HepG2 (cell line): ENCODE measurements at regions not wholly inside any gene's neighbourhood (a gene's known extent, or its start where the extent isn't known, plus 50 kb on each side); places are given as distances from the start of the nearest gene placed in this dataset.

Experiments
- CC2D1A ChIP-seq: sonication (generic); formaldehyde crosslinking; IDR thresholded peaks from 2 replicates; pipeline ENCODE4 v1.8.1; 2023; ENCODE audit warnings: mild to moderate bottlenecking, missing genetic modification reagents
- CTCF ChIP-seq: sonication (generic); formaldehyde crosslinking; IDR thresholded peaks from 2 replicates; pipeline ENCODE4 v1.5.0; 2020; ENCODE audit warnings: mild to moderate bottlenecking, missing genetic modification reagents, moderate library complexity
- FOXM1 ChIP-seq: sonication (generic); formaldehyde crosslinking; IDR thresholded peaks from 2 replicates; pipeline ENCODE4 v1.5.0; 2020; ENCODE audit warnings: missing genetic modification reagents
- MTF2 ChIP-seq: sonication (generic); formaldehyde crosslinking; IDR thresholded peaks from 2 replicates; pipeline ENCODE4 v1.5.0; 2020; ENCODE audit warnings: missing genetic modification reagents, borderline replicate concordance
- PHF8 ChIP-seq: sonication (generic); formaldehyde crosslinking; IDR thresholded peaks from 2 replicates; pipeline ENCODE4 v1.5.0; 2020; ENCODE audit warnings: missing genetic modification reagents
- PITX1 ChIP-seq: sonication (generic); formaldehyde crosslinking; IDR thresholded peaks from 2 replicates; pipeline ENCODE4 v1.5.1; 2020; ENCODE audit warnings: mild to moderate bottlenecking, missing genetic modification reagents
- SIX4 ChIP-seq: sonication (generic); formaldehyde crosslinking; IDR thresholded peaks from 2 replicates; pipeline ENCODE4 v1.4.0; 2020; ENCODE audit warnings: missing genetic modification reagents
- SP1 ChIP-seq, 2 experiments: fragments of 450-650 bp in 1 of 2; sonication (generic) in 1 of 2; formaldehyde crosslinking in 1 of 2; IDR thresholded peaks; 2 replicates each; pipeline versions ENCODE4 v1.4.0 to v1.6.1; 2016 to 2020; ENCODE audit warnings: missing genetic modification reagents in 1 of 2
- ZBTB40 ChIP-seq, 2 experiments: fragments of 450-650 bp in 1 of 2; sonication (generic) in 1 of 2; formaldehyde crosslinking in 1 of 2; IDR thresholded peaks; 2 replicates each; pipeline versions ENCODE4 v1.6.1 to v1.8.0; 2016 to 2022; ENCODE audit warnings: antibody characterized with exemption in 1 of 2, mild to moderate bottlenecking in 1 of 2, missing genetic modification reagents in 1 of 2
- TF ChIP-seq, protein P1 (sequence below): sonication (generic); formaldehyde crosslinking; IDR thresholded peaks from 2 replicates; pipeline ENCODE4 v1.4.0; 2020; ENCODE audit warnings: missing genetic modification reagents
- TF ChIP-seq, protein P2 (sequence below): sonication (generic); formaldehyde crosslinking; IDR thresholded peaks from 2 replicates; pipeline ENCODE4 v1.4.0; 2020; ENCODE audit warnings: missing genetic modification reagents

- TF ChIP-seq SIX4 (CRISPR knock-in tag), result no peak
- TF ChIP-seq CC2D1A (CRISPR knock-in tag), result no peak
- TF ChIP-seq MTF2 (CRISPR knock-in tag), result no peak
- TF ChIP-seq, protein P1, sequence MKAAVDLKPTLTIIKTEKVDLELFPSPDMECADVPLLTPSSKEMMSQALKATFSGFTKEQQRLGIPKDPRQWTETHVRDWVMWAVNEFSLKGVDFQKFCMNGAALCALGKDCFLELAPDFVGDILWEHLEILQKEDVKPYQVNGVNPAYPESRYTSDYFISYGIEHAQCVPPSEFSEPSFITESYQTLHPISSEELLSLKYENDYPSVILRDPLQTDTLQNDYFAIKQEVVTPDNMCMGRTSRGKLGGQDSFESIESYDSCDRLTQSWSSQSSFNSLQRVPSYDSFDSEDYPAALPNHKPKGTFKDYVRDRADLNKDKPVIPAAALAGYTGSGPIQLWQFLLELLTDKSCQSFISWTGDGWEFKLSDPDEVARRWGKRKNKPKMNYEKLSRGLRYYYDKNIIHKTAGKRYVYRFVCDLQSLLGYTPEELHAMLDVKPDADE (CRISPR knock-in tag), result no peak
- TF ChIP-seq PHF8, result no peak
- TF ChIP-seq CTCF (CRISPR knock-in tag), result no peak
- TF ChIP-seq PITX1, result no peak
- TF ChIP-seq, protein P2, sequence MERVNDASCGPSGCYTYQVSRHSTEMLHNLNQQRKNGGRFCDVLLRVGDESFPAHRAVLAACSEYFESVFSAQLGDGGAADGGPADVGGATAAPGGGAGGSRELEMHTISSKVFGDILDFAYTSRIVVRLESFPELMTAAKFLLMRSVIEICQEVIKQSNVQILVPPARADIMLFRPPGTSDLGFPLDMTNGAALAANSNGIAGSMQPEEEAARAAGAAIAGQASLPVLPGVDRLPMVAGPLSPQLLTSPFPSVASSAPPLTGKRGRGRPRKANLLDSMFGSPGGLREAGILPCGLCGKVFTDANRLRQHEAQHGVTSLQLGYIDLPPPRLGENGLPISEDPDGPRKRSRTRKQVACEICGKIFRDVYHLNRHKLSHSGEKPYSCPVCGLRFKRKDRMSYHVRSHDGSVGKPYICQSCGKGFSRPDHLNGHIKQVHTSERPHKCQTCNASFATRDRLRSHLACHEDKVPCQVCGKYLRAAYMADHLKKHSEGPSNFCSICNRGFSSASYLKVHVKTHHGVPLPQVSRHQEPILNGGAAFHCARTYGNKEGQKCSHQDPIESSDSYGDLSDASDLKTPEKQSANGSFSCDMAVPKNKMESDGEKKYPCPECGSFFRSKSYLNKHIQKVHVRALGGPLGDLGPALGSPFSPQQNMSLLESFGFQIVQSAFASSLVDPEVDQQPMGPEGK, result no peak
- no peak for TF ChIP-seq ZBTB40 (IDR thresholded peaks at IDR 0.05)
- no peak for TF ChIP-seq ZBTB40 (CRISPR knock-in tag; IDR thresholded peaks at IDR 0.05)
- no peak for TF ChIP-seq SP1 (IDR thresholded peaks at IDR 0.05)
- no peak for TF ChIP-seq SP1 (CRISPR knock-in tag; IDR thresholded peaks at IDR 0.05)
- TF ChIP-seq FOXM1, result no peak
Observed at GRCh38 chr2:11939523-11939922, 193.1 kb downstream of the LPIN1 start.
